NCI-H510A (cell line): ENCODE measurements at regions not wholly inside any gene's neighbourhood (a gene's known extent, or its start where the extent isn't known, plus 50 kb on each side); places are given as distances from the start of the nearest gene placed in this dataset.

Experiments
- DNase-seq: peaks from one replicate; lab custom pipeline; 2025; lab: John Stamatoyannopoulos, UW

GRCh38 chr2:236499691-236500578 is 69.7 kb upstream of the ACKR3 start:
- DNase-seq, result no peak

GRCh38 chr2:236501026-236501425 is 68.6 kb upstream of the ACKR3 start:
- no peak for DNase-seq

GRCh38 chr2:236501531-236501930 is 68.1 kb upstream of the ACKR3 start:
- no peak for DNase-seq

GRCh38 chr2:236503100-236503499 is 66.5 kb upstream of the ACKR3 start:
- DNase-seq, result no peak

- no peak for DNase-seq
Measured at GRCh38 chr2:236503583-236503982, 66.0 kb upstream of the ACKR3 start.

GRCh38 chr2:236505041-236505440 is 64.6 kb upstream of the ACKR3 start:
- no peak for DNase-seq

GRCh38 chr2:236505648-236506047 is 64.0 kb upstream of the ACKR3 start:
- no peak for DNase-seq

- DNase-seq, result no peak
Measured at GRCh38 chr2:236507393-236508085, 62.1 kb upstream of the ACKR3 start.

GRCh38 chr2:236508466-236508865 is 61.2 kb upstream of the ACKR3 start:
- no peak for DNase-seq

GRCh38 chr2:236510034-236510433 is 59.6 kb upstream of the ACKR3 start:
- no peak for DNase-seq

GRCh38 chr2:236511266-236511665 is 58.4 kb upstream of the ACKR3 start:
- DNase-seq, result no peak

GRCh38 chr2:236512267-236512666 is 57.4 kb upstream of the ACKR3 start:
- no peak for DNase-seq

- peak; percentile 15 for DNase-seq
Measured at GRCh38 chr2:236512902-236513435, 56.7 kb upstream of the ACKR3 start.

- DNase-seq, result no peak
Measured at GRCh38 chr2:236513956-236514355, 55.7 kb upstream of the ACKR3 start.

GRCh38 chr2:236516708-236517107 is 52.9 kb upstream of the ACKR3 start:
- no peak for DNase-seq

GRCh38 chr2:236517251-236518031 is 52.2 kb upstream of the ACKR3 start:
- peak; percentile 11 for DNase-seq
